Activated CD8-positive, alpha-beta T cell treated with anti-CD3 and anti-CD28 coated beads, Interleukin-2, amount 10 ng/mL, durations not matched to agents 7 days and 5 days (primary cell): ENCODE measurements at regions not wholly inside any gene's neighbourhood (a gene's known extent, or its start where the extent isn't known, plus 50 kb on each side); places are given as distances from the start of the nearest gene placed in this dataset.

ENCODE experiments used
- ATAC-seq: fragments of 150-1000 bp; cut with Tn5 transposase; one replicate; pipeline ENCODE4 v1.10.0; 2021; ENCODE audit warnings: moderate library complexity
- CTCF ChIA-PET: fragments of 350-600 bp; sonication (Branson Sonifier 250); formaldehyde crosslinking; loops from one replicate; lab custom pipeline; 2021; ENCODE audit warnings: antibody characterized with exemption; lab: Charles Lee
- POLR2A ChIA-PET: fragments of 350-600 bp; sonication (Branson Sonifier 250); formaldehyde crosslinking; loops from one replicate; lab custom pipeline; 2021; ENCODE audit warnings: antibody characterized with exemption; lab: Charles Lee
- DNase-seq: peaks from one replicate; pipeline ENCODE4 v3.0.0-alpha.2; 2020
- H3K27ac Mint-ChIP-seq: one replicate; pipeline ENCODE4 v1.8.0; 2021; ENCODE audit warnings: mild to moderate bottlenecking, mixed read lengths
- H3K27me3 Mint-ChIP-seq: one replicate; pipeline ENCODE4 v1.8.0; 2021; ENCODE audit warnings: low read depth, mixed read lengths
- H3K36me3 Mint-ChIP-seq: one replicate; pipeline ENCODE4 v1.8.0; 2021; ENCODE audit warnings: low read depth, mixed read lengths
- H3K4me1 Mint-ChIP-seq: one replicate; pipeline ENCODE4 v1.8.0; 2021; ENCODE audit warnings: low read depth, mixed read lengths
- H3K4me3 Mint-ChIP-seq: one replicate; pipeline ENCODE4 v1.8.0; 2021; ENCODE audit warnings: mild to moderate bottlenecking, mixed read lengths
- H3K9me3 Mint-ChIP-seq: one replicate; pipeline ENCODE4 v1.8.0; 2022; ENCODE audit warnings: mixed read lengths; ENCODE audit not compliant: insufficient read depth

GRCh38 chrX:45765281-45765680, 564.6 kb upstream of the DIPK2B start:
- Mint-ChIP-seq H3K4me1 (peaks cover 55% of the 10 kb centered on the region), H3K4me3 (peak overlapping the region; percentile 57), H3K27me3 (no peaks in the 10 kb centered on the region), H3K36me3 (peaks cover 59% of the 10 kb centered on the region), H3K9me3 (no peaks in the 10 kb centered on the region), H3K27ac (peak overlapping the region; percentile 39)
- CTCF ChIA-PET, result interaction anchor here (0.8 kb wide), 1 partner anchor 10 kb away, joined by 3 read pairs; no protein-coding TSS in a partner anchor
- ATAC-seq (no peak), DNase-seq (no peak)
- POLR2A ChIA-PET, result interaction anchor here (0.6 to 2.5 kb wide), 5 partner anchors 9 to 560 kb away, joined by 3 to 10 read pairs (median 3); no protein-coding TSS in a partner anchor

GRCh38 chrX:45762699-45763647, 562.3 kb upstream of the DIPK2B start:
- ChIA-PET POLR2A (no interaction called here), CTCF (no interaction called here)
- H3K4me3 Mint-ChIP-seq, result peak overlapping the region; percentile 15
- no peaks in the 10 kb centered on the region for H3K27me3 Mint-ChIP-seq
- peak overlapping the region; percentile 60 for H3K27ac Mint-ChIP-seq
- H3K4me1 Mint-ChIP-seq, result peaks cover 68% of the 10 kb centered on the region
- DNase-seq (no peak), ATAC-seq (no peak)
- H3K9me3 Mint-ChIP-seq, result no peaks in the 10 kb centered on the region
- peaks cover 62% of the 10 kb centered on the region for H3K36me3 Mint-ChIP-seq

- Mint-ChIP-seq H3K4me1 (peaks cover 75% of the 10 kb centered on the region), H3K4me3 (peak overlapping the region; percentile 20), H3K27me3 (no peaks in the 10 kb centered on the region), H3K27ac (peak overlapping the region; percentile 70), H3K36me3 (peaks cover 63% of the 10 kb centered on the region), H3K9me3 (no peaks in the 10 kb centered on the region)
- no peak for DNase-seq
- ChIA-PET POLR2A (no interaction called here), CTCF (no interaction called here)
- no peak for ATAC-seq
These were observed 561.2 kb upstream of the DIPK2B start for GRCh38 chrX:45761920-45762319.

- ChIA-PET POLR2A (interaction anchor here (3.6 kb wide), 1 partner anchor 10 kb away, joined by 83 read pairs; no protein-coding TSS in a partner anchor), CTCF (interaction anchor here (1.6 to 3.5 kb wide), 3 partner anchors 10 to 46 kb away, joined by 3 to 19 read pairs (median 7); no protein-coding TSS in a partner anchor)
- Mint-ChIP-seq H3K27ac (peak overlapping the region; percentile 83), H3K36me3 (peaks cover 64% of the 10 kb centered on the region), H3K9me3 (no peaks in the 10 kb centered on the region), H3K4me3 (peak overlapping the region; percentile 55), H3K4me1 (peaks cover 79% of the 10 kb centered on the region), H3K27me3 (no peaks in the 10 kb centered on the region)
- ATAC-seq (no peak), DNase-seq (no peak)
These were observed 559.6 kb upstream of the DIPK2B start for GRCh38 chrX:45760187-45760742.

GRCh38 chrX:45758738-45759397, 558.2 kb upstream of the DIPK2B start:
- Mint-ChIP-seq H3K27me3 (no peaks in the 10 kb centered on the region), H3K9me3 (no peaks in the 10 kb centered on the region), H3K36me3 (peaks cover 61% of the 10 kb centered on the region), H3K4me1 (peaks cover 73% of the 10 kb centered on the region), H3K4me3 (peak overlapping the region; percentile 79), H3K27ac (peak overlapping the region; percentile 93)
- peak; percentile 64 for DNase-seq
- peak; percentile 69 for ATAC-seq
- CTCF ChIA-PET, result interaction anchor here (0.8 to 3.5 kb wide), 7 partner anchors 8 to 83 kb away, joined by 3 to 19 read pairs (median 3); no protein-coding TSS in a partner anchor
- POLR2A ChIA-PET, result interaction anchor here (0.7 to 3.6 kb wide), 4 partner anchors 11 to 76 kb away, joined by 3 to 83 read pairs (median 10); no protein-coding TSS in a partner anchor

GRCh38 chrX:45758319-45758718, 557.6 kb upstream of the DIPK2B start:
- peak; percentile 67 for DNase-seq
- peaks cover 56% of the 10 kb centered on the region for H3K36me3 Mint-ChIP-seq
- H3K27me3 Mint-ChIP-seq, result no peaks in the 10 kb centered on the region
- peaks cover 68% of the 10 kb centered on the region for H3K4me1 Mint-ChIP-seq
- CTCF ChIA-PET, result interaction anchor here (1.2 to 3.5 kb wide), 6 partner anchors 9 to 84 kb away, joined by 3 to 19 read pairs (median 4); no protein-coding TSS in a partner anchor
- peak overlapping the region; percentile 93 for H3K27ac Mint-ChIP-seq
- peak overlapping the region; percentile 79 for H3K4me3 Mint-ChIP-seq
- POLR2A ChIA-PET, result interaction anchor here (0.5 to 3.6 kb wide), 6 partner anchors 12 to 952 kb away, joined by 3 to 83 read pairs (median 3); no protein-coding TSS in a partner anchor
- ATAC-seq, result peak; percentile 52
- H3K9me3 Mint-ChIP-seq, result no peaks in the 10 kb centered on the region

- peak overlapping the region; percentile 2 for H3K4me3 Mint-ChIP-seq
- H3K9me3 Mint-ChIP-seq, result no peaks in the 10 kb centered on the region
- peaks cover 47% of the 10 kb centered on the region for H3K36me3 Mint-ChIP-seq
- DNase-seq (no peak), ATAC-seq (no peak)
- no peaks in the 10 kb centered on the region for H3K27me3 Mint-ChIP-seq
- H3K4me1 Mint-ChIP-seq, result peaks cover 57% of the 10 kb centered on the region
- peak overlapping the region; percentile 93 for H3K27ac Mint-ChIP-seq
- CTCF ChIA-PET, result interaction anchor here (1.4 to 3.5 kb wide), 2 partner anchors 13 to 45 kb away, joined by 3 to 19 read pairs; no protein-coding TSS in a partner anchor
- POLR2A ChIA-PET, result interaction anchor here (0.7 to 2.3 kb wide), 2 partner anchors 12 to 49 kb away, joined by 3 to 15 read pairs; no protein-coding TSS in a partner anchor
These were observed 556.6 kb upstream of the DIPK2B start for GRCh38 chrX:45757272-45757671.

- H3K4me1 Mint-ChIP-seq, result peaks cover 50% of the 10 kb centered on the region
- CTCF ChIA-PET, result interaction anchor here (1.4 kb wide), 3 partner anchors 44 to 46 kb away, joined by 3 to 6 read pairs (median 3); no protein-coding TSS in a partner anchor
- no peaks in the 10 kb centered on the region for H3K27me3 Mint-ChIP-seq
- DNase-seq (no peak), ATAC-seq (no peak)
- POLR2A ChIA-PET, result interaction anchor here (1.0 to 1.2 kb wide), 3 partner anchors 9 to 14 kb away, joined by 3 to 4 read pairs (median 4); no protein-coding TSS in a partner anchor
- H3K4me3 Mint-ChIP-seq, result no peak overlapping the region
- peaks cover 41% of the 10 kb centered on the region for H3K36me3 Mint-ChIP-seq
- H3K27ac Mint-ChIP-seq, result peak overlapping the region; percentile 46
- H3K9me3 Mint-ChIP-seq, result no peaks in the 10 kb centered on the region
These were observed 555.9 kb upstream of the DIPK2B start for GRCh38 chrX:45756557-45756956.

- peaks cover 46% of the 10 kb centered on the region for H3K4me1 Mint-ChIP-seq
- H3K27me3 Mint-ChIP-seq, result no peaks in the 10 kb centered on the region
- no peak for ATAC-seq
- peak overlapping the region; percentile 18 for H3K4me3 Mint-ChIP-seq
- ChIA-PET POLR2A (interaction anchor here (1.0 to 1.2 kb wide), 2 partner anchors 10 to 13 kb away, joined by 3 to 4 read pairs; no protein-coding TSS in a partner anchor), CTCF (interaction anchor here (1.4 kb wide), 2 partner anchors 45 to 46 kb away, joined by 3 to 6 read pairs; no protein-coding TSS in a partner anchor)
- peak overlapping the region; percentile 74 for H3K27ac Mint-ChIP-seq
- peaks cover 36% of the 10 kb centered on the region for H3K36me3 Mint-ChIP-seq
- H3K9me3 Mint-ChIP-seq, result no peaks in the 10 kb centered on the region
- DNase-seq, result no peak
These were observed 555.0 kb upstream of the DIPK2B start for GRCh38 chrX:45755703-45756102.

- no peak overlapping the region for H3K4me3 Mint-ChIP-seq
- ATAC-seq (no peak), DNase-seq (no peak)
- no peaks in the 10 kb centered on the region for H3K27me3 Mint-ChIP-seq
- peaks cover 42% of the 10 kb centered on the region for H3K4me1 Mint-ChIP-seq
- no peak overlapping the region for H3K27ac Mint-ChIP-seq
- H3K36me3 Mint-ChIP-seq, result peaks cover 32% of the 10 kb centered on the region
- POLR2A ChIA-PET, result no interaction called here
- CTCF ChIA-PET, result interaction anchor here (1.0 to 2.1 kb wide), 2 partner anchors 236 to 429 kb away, joined by 3 to 6 read pairs; no protein-coding TSS in a partner anchor
- no peaks in the 10 kb centered on the region for H3K9me3 Mint-ChIP-seq
These were observed 550.5 kb upstream of the DIPK2B start for GRCh38 chrX:45751156-45751555.
